ACHN (cell line): ENCODE measurements at regions not wholly inside any gene's neighbourhood (a gene's known extent, or its start where the extent isn't known, plus 50 kb on each side); places are given as distances from the start of the nearest gene placed in this dataset.
"Not testable (repeated sequence)": the region's sequence is repeated elsewhere in the genome, so short reads cannot be mapped to it uniquely, and the experiment has no call there.

Experiments used
- DNase-seq: peaks from one replicate; pipeline ENCODE4 v3.0.0-alpha.2; 2015
- in situ Hi-C: cut with HindIII; loops from 2 replicates; pipeline ENCODE4 v1.10.0; 2017; ENCODE audit warnings: low sequenced_read_pairs, low pct_ligation_motif_present, low pct_unique_long_range_greater_than_20kb

DNA sequence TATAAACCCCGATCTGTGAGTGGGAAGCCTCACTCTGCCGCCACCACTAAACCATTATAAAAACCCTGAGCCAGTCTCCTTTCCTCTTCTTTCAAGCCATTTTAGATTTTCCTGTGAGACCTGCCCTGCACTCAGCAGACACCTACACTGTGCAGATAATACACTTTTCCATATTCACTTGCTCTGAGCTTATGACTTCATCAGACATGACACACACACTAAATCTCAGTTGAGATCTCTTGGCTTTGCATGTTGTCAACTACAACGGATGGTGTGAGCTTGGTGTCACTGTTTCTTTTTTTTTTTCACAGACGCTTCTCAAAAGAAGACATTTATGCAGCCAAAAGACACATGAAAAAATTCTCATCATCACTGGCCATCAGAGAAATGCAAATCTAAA is 814.3 kb downstream of the TMEM121 start:
- DNase-seq, in situ Hi-C loops: not testable (repeated sequence)

- in situ Hi-C loops, DNase-seq: not testable (repeated sequence)
Measured at GRCh38 chr14:106341161-106341560, 814.8 kb downstream of the TMEM121 start.

DNA sequence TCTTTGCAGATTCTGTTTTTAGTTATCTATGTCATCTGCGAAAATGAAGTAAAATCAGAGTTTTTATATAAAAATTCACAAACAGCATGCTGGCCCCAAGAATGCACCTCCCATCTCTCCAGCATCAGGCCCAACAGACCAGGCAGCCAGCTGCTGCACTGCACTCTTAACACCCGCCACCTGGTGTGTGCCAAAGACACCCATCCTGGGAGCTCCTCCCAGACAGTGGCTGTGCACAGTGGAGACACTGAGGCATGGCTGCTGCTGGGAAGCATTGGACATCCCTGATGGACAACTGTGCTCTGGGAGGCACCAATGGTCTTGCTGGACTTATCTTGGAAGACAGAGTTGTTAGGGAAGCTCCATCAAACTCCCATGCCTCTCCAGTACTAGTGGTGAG is 817.2 kb downstream of the TMEM121 start:
- no peak for DNase-seq
- in situ Hi-C loops: no loop called here

- in situ Hi-C loops: not testable (repeated sequence)
Measured at GRCh38 chr14:106344065-106344614, 817.8 kb downstream of the TMEM121 start.

GRCh38 chr14:106344791-106345479 is 818.6 kb downstream of the TMEM121 start:
- DNase-seq, in situ Hi-C loops: not testable (repeated sequence)

More at GRCh38 chr14:106344065-106344614, 817.8 kb downstream of the TMEM121 start:
- not testable (repeated sequence) for DNase-seq

- in situ Hi-C loops: no loop called here
- DNase-seq: no peak
Measured at GRCh38 chr14:106346084-106346483, 819.7 kb downstream of the TMEM121 start.

DNA sequence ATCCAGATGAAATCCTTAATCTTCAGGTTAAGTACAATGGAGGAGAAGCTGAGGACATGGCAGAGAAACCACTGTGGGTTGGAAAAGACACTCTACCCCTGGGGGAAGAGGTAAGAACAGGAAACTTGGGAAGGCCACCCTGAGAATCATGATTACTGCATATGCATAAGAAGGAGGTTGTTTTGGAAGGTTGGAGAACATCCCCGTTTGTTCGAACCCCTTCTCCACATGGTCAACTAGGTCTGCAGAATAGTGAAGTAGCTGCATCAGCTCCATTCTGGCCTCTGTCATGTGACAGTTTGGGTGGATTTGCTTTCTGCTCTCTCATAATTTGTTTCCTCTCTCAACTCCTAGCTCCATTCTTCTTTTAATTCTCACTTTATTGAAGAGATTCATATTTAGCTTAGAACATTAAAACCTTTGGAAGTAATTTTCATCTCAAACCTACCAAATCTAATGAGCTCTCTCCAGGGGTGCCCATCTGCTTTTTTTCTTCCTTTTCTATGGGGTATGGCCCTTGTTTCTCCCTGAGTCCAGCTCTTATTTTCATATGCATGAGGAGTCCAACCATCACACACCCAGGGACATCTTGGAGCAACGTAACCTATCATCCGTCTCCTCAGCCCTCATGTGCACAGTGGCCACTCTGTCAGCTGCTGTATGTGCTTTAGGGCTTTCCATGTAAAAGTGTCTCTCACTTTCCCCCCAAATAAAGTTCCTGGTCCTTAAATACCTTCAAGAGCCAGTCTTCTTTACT is 820.3 kb downstream of the TMEM121 start:
- no peak for DNase-seq

GRCh38 chr14:106347291-106347778 is 821.0 kb downstream of the TMEM121 start:
- in situ Hi-C loops: no loop called here
- DNase-seq: no peak

More for the DNA sequence above, 820.3 kb downstream of the TMEM121 start:
- in situ Hi-C loops: no loop called here

- in situ Hi-C loops: no loop called here
- no peak for DNase-seq
Measured at GRCh38 chr14:106347890-106348755, 821.7 kb downstream of the TMEM121 start.

DNA sequence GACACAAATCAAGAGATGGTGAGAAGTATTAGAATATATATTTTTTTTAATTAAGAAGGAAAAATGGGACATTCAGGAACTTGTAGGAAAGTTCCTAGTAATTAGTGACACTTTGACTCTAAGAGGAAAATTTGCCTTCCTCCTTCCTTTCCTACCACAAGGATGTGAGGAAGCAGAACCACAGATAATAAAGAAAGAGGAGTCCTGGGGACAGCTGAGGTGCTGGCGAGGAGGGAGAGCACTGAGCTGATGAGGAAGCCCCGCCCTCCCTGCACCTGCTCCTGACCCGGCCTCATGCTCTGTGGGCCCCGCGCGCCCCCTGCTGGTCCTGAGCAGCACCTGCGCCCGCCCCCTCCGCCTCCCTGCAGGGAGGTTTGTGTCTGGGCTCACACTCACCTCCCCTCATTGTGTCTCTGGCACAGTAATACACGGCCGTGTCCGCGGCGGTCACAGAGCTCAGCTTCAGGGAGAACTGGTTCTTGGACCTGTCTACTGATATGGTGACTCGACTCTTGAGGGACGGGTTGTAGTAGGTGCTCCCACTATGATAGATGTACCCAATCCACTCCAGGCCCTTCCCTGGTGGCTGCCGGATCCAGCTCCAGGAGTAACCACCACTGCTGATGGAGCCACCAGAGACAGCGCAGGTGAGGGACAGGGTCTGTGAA is 822.6 kb downstream of the TMEM121 start:
- in situ Hi-C loops: not testable (repeated sequence)
- peak; percentile 5 for DNase-seq

DNA sequence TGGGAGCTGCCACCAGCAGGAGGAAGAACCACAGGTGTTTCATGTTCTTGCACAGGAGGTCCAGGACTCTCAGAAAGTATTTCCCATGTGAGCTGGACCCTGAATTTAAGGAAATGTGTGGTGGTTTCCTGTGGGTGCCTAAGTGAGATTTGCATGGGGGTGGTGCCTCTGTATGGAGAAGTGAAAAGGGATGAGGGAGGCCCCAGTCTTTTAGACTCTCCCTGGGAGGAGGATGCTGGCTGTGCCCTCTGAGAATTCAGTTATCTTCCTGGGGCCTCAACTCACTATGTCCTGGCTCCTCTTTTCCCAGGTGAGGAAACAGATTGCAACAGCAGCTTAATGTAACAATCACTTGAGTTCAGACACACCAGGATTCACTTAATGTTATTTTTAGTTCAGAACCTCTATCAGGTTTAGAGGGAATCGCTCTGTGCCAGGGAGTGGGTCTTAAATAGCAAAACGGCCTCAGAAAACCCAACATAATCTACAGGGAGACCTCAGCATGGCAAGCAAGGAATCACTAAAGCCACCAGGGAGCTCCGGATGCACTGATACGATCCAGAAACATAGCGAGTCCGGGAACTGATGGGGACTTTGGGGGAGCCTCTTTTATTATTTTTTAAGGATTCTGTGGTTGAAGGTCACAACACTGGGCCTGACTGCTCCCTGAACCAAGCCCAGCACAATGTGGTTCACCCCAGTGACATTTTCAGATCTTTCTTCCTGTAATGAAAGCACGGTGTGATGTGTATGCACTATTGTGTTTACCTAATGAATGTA is 823.5 kb downstream of the TMEM121 start:
- DNase-seq, in situ Hi-C loops: not testable (repeated sequence)

GRCh38 chr14:106355007-106355791 is 828.8 kb downstream of the TMEM121 start:
- in situ Hi-C loops, DNase-seq: not testable (repeated sequence)

GRCh38 chr14:106355881-106356642 is 829.7 kb downstream of the TMEM121 start:
- in situ Hi-C loops, DNase-seq: not testable (repeated sequence)

GRCh38 chr14:106356643-106356930 is 830.2 kb downstream of the TMEM121 start:
- DNase-seq, in situ Hi-C loops: not testable (repeated sequence)

- in situ Hi-C loops, DNase-seq: not testable (repeated sequence)
Measured at GRCh38 chr14:106359157-106359887, 832.9 kb downstream of the TMEM121 start.
